Heart left ventricle (tissue), 13 donors: ENCODE measurements at regions not wholly inside any gene's neighbourhood (a gene's known extent, or its start where the extent isn't known, plus 50 kb on each side); places are given as distances from the start of the nearest gene placed in this dataset.

Source experiments
- POLR2A ChIP-seq, 2 donors: fragments of 450-650 bp; IDR thresholded peaks; one replicate each; pipeline ENCODE4 v1.6.1; 2017; ENCODE audit warnings: antibody characterized with exemption in 2 of 2, mild to moderate bottlenecking in 2 of 2, moderate library complexity in 2 of 2
- TF ChIP-seq, protein P1 (sequence below), 12 donors: fragments of 200-600 bp; sonication (generic) in 4 of 12; IDR thresholded peaks; one replicate each; pipeline versions ENCODE4 v1.5.0 to v1.8.0; 2018 to 2022; ENCODE audit warnings: antibody characterized with exemption in 12 of 12, mild to moderate bottlenecking in 5 of 12
- donor health status: ischemic (EF 13 %, LVEDD 7.1; RV severe dilation, severe dysfunction).
- donor health status: DM: no; HTN: yes; CAD: no.
- donor health status: DM: no; HTN: no; CAD: no.
- donor health status: ischemic (EF 25% LVEDD 6.9; RV normal size, moderate dysfunction).
- donor health status: ischemic (EF 25% LVEDD 5.7; RV mildly dilated, moderate dysfunction).
- donor health status: ischemic (EF 35%, LVEDD 5.7; RV mildly dilated, moderate dysfunction).
- donor health status: nonischemic (EF 11% LVEDD 7.7; RV severe dilation, severe dysfunction).
- donor health status: DM: yes; HTN: yes; CAD: no.
- donor health status: PGD.
- donor health status: ischemic (EF 29% LVEDD 5.4; RV normal size, mild dysfunction).
- donor health status: nonischemic (EF 23%, LVEDD 6.1; RV moderate dilation, normal function).

DNA sequence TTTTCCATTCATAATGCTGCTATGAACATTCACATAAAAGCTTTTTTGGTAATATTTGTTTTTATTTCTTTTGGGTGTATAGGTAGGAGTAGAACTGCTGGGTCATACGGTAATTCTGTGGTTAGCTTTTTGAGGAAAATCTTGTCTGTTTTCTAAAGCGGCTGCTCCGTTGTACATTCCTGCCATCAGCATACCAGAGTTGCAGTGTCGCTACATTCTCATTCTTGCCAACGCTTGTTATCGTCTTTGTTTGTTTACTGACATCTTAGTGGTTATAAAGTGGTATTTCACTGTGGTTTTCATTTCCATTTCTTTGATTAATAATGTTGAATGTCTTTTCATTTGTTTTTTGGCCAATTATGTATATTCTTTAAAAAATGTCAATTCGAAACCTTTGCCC, 469.8 kb upstream of the ZP4 start:
- TF ChIP-seq POLR2A (IDR thresholded peaks at IDR 0.05): no peak
- TF ChIP-seq, protein P1, sequence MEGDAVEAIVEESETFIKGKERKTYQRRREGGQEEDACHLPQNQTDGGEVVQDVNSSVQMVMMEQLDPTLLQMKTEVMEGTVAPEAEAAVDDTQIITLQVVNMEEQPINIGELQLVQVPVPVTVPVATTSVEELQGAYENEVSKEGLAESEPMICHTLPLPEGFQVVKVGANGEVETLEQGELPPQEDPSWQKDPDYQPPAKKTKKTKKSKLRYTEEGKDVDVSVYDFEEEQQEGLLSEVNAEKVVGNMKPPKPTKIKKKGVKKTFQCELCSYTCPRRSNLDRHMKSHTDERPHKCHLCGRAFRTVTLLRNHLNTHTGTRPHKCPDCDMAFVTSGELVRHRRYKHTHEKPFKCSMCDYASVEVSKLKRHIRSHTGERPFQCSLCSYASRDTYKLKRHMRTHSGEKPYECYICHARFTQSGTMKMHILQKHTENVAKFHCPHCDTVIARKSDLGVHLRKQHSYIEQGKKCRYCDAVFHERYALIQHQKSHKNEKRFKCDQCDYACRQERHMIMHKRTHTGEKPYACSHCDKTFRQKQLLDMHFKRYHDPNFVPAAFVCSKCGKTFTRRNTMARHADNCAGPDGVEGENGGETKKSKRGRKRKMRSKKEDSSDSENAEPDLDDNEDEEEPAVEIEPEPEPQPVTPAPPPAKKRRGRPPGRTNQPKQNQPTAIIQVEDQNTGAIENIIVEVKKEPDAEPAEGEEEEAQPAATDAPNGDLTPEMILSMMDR (IDR thresholded peaks at IDR 0.05): no peak
